ENCODE measurements at regions not wholly inside any gene's neighbourhood (a gene's known extent, or its start where the extent isn't known, plus 50 kb on each side); places are given as distances from the start of the nearest gene placed in this dataset.

GRCh38 chr21:18666725-18667124, 263.1 kb upstream of the TMPRSS15 start:
- TF ChIP-seq CTCF (conservative IDR thresholded peaks at IDR 0.05) (no peak), ZFX (IDR thresholded peaks at IDR 0.05) (no peak)
